ENCODE measurements at regions not wholly inside any gene's neighbourhood (a gene's known extent, or its start where the extent isn't known, plus 50 kb on each side); places are given as distances from the start of the nearest gene placed in this dataset.

GRCh38 chr3:152126260-152126659 is 142.5 kb upstream of the MBNL1 start:
- TF ChIP-seq JUND (IDR thresholded peaks at IDR 0.05; ENCODE audit: low read length) (no peak), RXRA (IDR thresholded peaks at IDR 0.05; ENCODE audit: insufficient read depth, low read depth, low read length) (no peak), BRCA1 (IDR thresholded peaks at IDR 0.05; ENCODE audit: low read depth, low read length) (no peak), CTCF (IDR thresholded peaks at IDR 0.05; ENCODE audit: control extremely low read depth in 1 of 3, insufficient read depth in 1 of 3, low read depth in 1 of 3, low read length in 3 of 3) (no peak), POLR2A (IDR thresholded peaks at IDR 0.05; ENCODE audit: control extremely low read depth in 1 of 2, low read depth in 2 of 2, low read length in 2 of 2) (no peak), GTF2F1 (IDR thresholded peaks at IDR 0.05; ENCODE audit: borderline replicate concordance, low read depth, low read length) (no peak), POLR2AphosphoS5 (IDR thresholded peaks at IDR 0.05; ENCODE audit: low read depth, low read length) (no peak), YY1 (IDR thresholded peaks at IDR 0.05; ENCODE audit: low read depth, low read length) (no peak)
